ENCODE measurements at regions not wholly inside any gene's neighbourhood (a gene's known extent, or its start where the extent isn't known, plus 50 kb on each side); places are given as distances from the start of the nearest gene placed in this dataset.

DNA sequence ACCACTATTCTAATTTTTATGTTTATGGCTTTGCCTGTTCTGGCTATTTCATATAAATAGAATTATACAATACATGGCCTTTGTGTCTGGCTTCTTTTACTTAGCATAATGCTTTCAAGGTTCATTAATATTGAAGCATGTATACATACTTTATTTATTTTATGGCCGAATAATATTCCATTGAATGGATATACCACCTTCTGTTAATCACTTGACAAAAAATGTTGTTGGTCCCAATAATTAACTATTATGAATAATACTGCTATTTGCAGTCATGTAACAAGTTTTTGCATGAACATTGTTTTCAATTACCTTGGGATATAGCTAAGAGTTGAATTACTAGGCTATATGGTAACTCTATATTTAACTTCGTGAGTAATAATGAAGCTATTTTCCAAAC is 767.5 kb downstream of the INHBA start:
- no peak overlapping the region for H3K27ac ChIP-seq
- no peaks in the 10 kb centered on the region for H3K27me3 Mint-ChIP-seq (ENCODE audit: insufficient read depth, low read depth)
- H3K79me2 ChIP-seq (ENCODE audit: low read depth) = no peaks in the 10 kb centered on the region
- H3K9me3 Mint-ChIP-seq = no peaks in the 10 kb centered on the region
- H2AFZ ChIP-seq (replicated peaks) = no peak overlapping the region
- H3K9me3 ChIP-seq (ENCODE audit: low read depth) = no peaks in the 10 kb centered on the region
- H3K4me2 ChIP-seq = no peak overlapping the region
- no peaks in the 10 kb centered on the region for H3K4me1 ChIP-seq
- no peak overlapping the region for H3K4me3 Mint-ChIP-seq
- no peak overlapping the region for H3K9ac ChIP-seq
- H3F3A ChIP-seq (ENCODE audit: low read depth) = no peaks in the 10 kb centered on the region
- no peak overlapping the region for H3K27ac Mint-ChIP-seq
- no peaks in the 10 kb centered on the region for H3K4me1 Mint-ChIP-seq
- H4K20me1 ChIP-seq (ENCODE audit: low read depth) = no peaks in the 10 kb centered on the region
- no peaks in the 10 kb centered on the region for H3K36me3 ChIP-seq
- no peak for TF ChIP-seq EZH2phosphoT487 (IDR thresholded peaks at IDR 0.05)
- no peak for TF ChIP-seq EZH2 (IDR thresholded peaks at IDR 0.05)
- TF ChIP-seq, protein P1, sequence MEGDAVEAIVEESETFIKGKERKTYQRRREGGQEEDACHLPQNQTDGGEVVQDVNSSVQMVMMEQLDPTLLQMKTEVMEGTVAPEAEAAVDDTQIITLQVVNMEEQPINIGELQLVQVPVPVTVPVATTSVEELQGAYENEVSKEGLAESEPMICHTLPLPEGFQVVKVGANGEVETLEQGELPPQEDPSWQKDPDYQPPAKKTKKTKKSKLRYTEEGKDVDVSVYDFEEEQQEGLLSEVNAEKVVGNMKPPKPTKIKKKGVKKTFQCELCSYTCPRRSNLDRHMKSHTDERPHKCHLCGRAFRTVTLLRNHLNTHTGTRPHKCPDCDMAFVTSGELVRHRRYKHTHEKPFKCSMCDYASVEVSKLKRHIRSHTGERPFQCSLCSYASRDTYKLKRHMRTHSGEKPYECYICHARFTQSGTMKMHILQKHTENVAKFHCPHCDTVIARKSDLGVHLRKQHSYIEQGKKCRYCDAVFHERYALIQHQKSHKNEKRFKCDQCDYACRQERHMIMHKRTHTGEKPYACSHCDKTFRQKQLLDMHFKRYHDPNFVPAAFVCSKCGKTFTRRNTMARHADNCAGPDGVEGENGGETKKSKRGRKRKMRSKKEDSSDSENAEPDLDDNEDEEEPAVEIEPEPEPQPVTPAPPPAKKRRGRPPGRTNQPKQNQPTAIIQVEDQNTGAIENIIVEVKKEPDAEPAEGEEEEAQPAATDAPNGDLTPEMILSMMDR (IDR thresholded peaks at IDR 0.05) = no peak
- no peak for DNase-seq (ENCODE audit: low spot score)
- H3K36me3 Mint-ChIP-seq = no peaks in the 10 kb centered on the region
- no peaks in the 10 kb centered on the region for H3K27me3 ChIP-seq
- H3K4me3 ChIP-seq = no peak overlapping the region

DNA sequence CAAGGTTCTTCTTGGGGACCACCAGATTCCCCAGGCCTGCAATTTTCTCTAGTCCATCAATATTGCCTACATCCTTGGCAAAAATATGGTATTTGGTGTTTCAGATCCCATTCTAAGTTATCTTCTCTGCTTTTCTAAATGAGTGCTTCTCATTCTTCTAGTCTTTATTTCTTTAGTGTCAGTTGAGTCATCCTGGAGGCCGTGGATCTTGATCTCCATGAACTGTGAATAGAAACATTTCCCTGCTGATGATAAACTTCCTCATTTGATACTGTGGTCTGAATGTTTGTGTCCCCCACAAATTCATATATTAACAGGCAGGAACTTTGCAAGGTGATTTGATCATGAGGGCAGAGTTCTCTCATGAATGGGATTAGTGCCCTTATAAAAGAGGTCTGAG is 779.3 kb downstream of the INHBA start:
- H3K4me2 ChIP-seq = no peak overlapping the region
- H3K36me3 ChIP-seq = no peaks in the 10 kb centered on the region
- H3K79me2 ChIP-seq (ENCODE audit: low read depth) = no peaks in the 10 kb centered on the region
- DNase-seq (ENCODE audit: low spot score) = no peak
- Mint-ChIP-seq H3K27ac (no peak overlapping the region), H3K36me3 (no peaks in the 10 kb centered on the region), H3K4me1 (peaks cover 4% of the 10 kb centered on the region), H3K27me3 (ENCODE audit: insufficient read depth, low read depth) (peaks cover 2% of the 10 kb centered on the region), H3K9me3 (peaks cover 2% of the 10 kb centered on the region), H3K4me3 (no peak overlapping the region)
- no peaks in the 10 kb centered on the region for H3F3A ChIP-seq (ENCODE audit: low read depth)
- no peak overlapping the region for H2AFZ ChIP-seq (replicated peaks)
- no peak overlapping the region for H3K27ac ChIP-seq
- H3K9ac ChIP-seq = no peak overlapping the region
- no peaks in the 10 kb centered on the region for H3K4me1 ChIP-seq
- H3K9me3 ChIP-seq (ENCODE audit: low read depth) = no peaks in the 10 kb centered on the region
- H3K4me3 ChIP-seq = no peak overlapping the region
- TF ChIP-seq EZH2phosphoT487 (IDR thresholded peaks at IDR 0.05) = no peak
- TF ChIP-seq EZH2 (IDR thresholded peaks at IDR 0.05) = no peak
- TF ChIP-seq, protein P1 (IDR thresholded peaks at IDR 0.05) = no peak
- H3K27me3 ChIP-seq = no peaks in the 10 kb centered on the region
- H4K20me1 ChIP-seq (ENCODE audit: low read depth) = no peaks in the 10 kb centered on the region

DNA sequence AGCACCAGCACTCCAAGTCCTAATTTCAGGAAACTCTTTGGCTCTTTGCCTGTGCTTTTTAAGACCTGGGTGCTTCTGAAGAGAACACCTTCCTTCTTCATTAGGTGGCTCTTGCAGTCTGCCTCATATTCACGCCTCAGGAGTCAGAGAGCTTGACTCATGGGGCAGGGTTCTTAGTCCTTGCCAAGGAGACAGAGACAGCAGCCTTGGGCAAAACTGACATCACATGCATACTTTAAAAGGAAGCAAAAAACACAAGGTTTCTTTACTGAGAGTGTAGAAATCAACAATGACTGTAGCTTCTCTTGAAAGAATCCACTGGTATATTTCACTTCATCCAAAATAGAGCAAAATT is 780.6 kb downstream of the INHBA start:
- Histone ChIP-seq H3K9me3 (ENCODE audit: low read depth) (no peaks in the 10 kb centered on the region), H3K4me3 (no peak overlapping the region), H3K79me2 (ENCODE audit: low read depth) (no peaks in the 10 kb centered on the region), H3K27ac (no peak overlapping the region), H3K9ac (no peak overlapping the region), H2AFZ (replicated peaks) (no peak overlapping the region), H4K20me1 (ENCODE audit: low read depth) (no peaks in the 10 kb centered on the region), H3K36me3 (no peaks in the 10 kb centered on the region), H3K27me3 (no peaks in the 10 kb centered on the region), H3K4me1 (no peaks in the 10 kb centered on the region), H3F3A (ENCODE audit: low read depth) (no peaks in the 10 kb centered on the region), H3K4me2 (no peak overlapping the region)
- Mint-ChIP-seq H3K9me3 (peaks cover 2% of the 10 kb centered on the region), H3K27me3 (ENCODE audit: insufficient read depth, low read depth) (peaks cover 4% of the 10 kb centered on the region), H3K4me3 (no peak overlapping the region), H3K4me1 (peaks cover 4% of the 10 kb centered on the region), H3K27ac (no peak overlapping the region), H3K36me3 (no peaks in the 10 kb centered on the region)
- DNase-seq (ENCODE audit: low spot score) = no peak
- TF ChIP-seq, protein P1 (IDR thresholded peaks at IDR 0.05) = no peak
- no peak for TF ChIP-seq EZH2 (IDR thresholded peaks at IDR 0.05)
- no peak for TF ChIP-seq EZH2phosphoT487 (IDR thresholded peaks at IDR 0.05)

Data from neural progenitor cell (in vitro differentiated cells).